ENCODE measurements at regions not wholly inside any gene's neighbourhood (a gene's known extent, or its start where the extent isn't known, plus 50 kb on each side); places are given as distances from the start of the nearest gene placed in this dataset.
"Not testable (repeated sequence)": the region's sequence is repeated elsewhere in the genome, so short reads cannot be mapped to it uniquely, and the experiment has no call there.

- not testable (repeated sequence) for TF ChIP-seq CTCF, POLR2A (IDR thresholded peaks at IDR 0.05)
Measured at GRCh38 chr22:15817264-15817663, 127.4 kb downstream of the POTEH start.
